HepG2 (cell line): ENCODE measurements at regions not wholly inside any gene's neighbourhood (a gene's known extent, or its start where the extent isn't known, plus 50 kb on each side); places are given as distances from the start of the nearest gene placed in this dataset.

Experiments
- AKNA ChIP-seq: sonication (generic); formaldehyde crosslinking; IDR thresholded peaks from 2 replicates; pipeline ENCODE4 v1.4.0; 2020; ENCODE audit warnings: missing genetic modification reagents, borderline replicate concordance
- BCL3 ChIP-seq: sonication (generic); formaldehyde crosslinking; IDR thresholded peaks from 2 replicates; pipeline ENCODE4 v1.5.1; 2020; ENCODE audit warnings: mild to moderate bottlenecking, missing genetic modification reagents, moderate library complexity
- CC2D1A ChIP-seq: sonication (generic); formaldehyde crosslinking; IDR thresholded peaks from 2 replicates; pipeline ENCODE4 v1.8.1; 2023; ENCODE audit warnings: mild to moderate bottlenecking, missing genetic modification reagents
- FOXO1 ChIP-seq: sonication (generic); formaldehyde crosslinking; IDR thresholded peaks from 2 replicates; pipeline ENCODE4 v1.4.0; 2020; ENCODE audit warnings: missing genetic modification reagents
- HMGA1 ChIP-seq: sonication (generic); formaldehyde crosslinking; conservative IDR thresholded peaks from 2 replicates; pipeline ENCODE4 v1.4.0; 2020; ENCODE audit warnings: missing genetic modification reagents
- KAT7 ChIP-seq: IDR thresholded peaks from 2 replicates; pipeline ENCODE4 v1.6.1; 2018; ENCODE audit warnings: borderline replicate concordance, missing compliant biosample characterization
- SCMH1 ChIP-seq: sonication (generic); formaldehyde crosslinking; IDR thresholded peaks from 2 replicates; pipeline ENCODE4 v1.9.0; 2021; ENCODE audit warnings: missing genetic modification reagents, mild to moderate bottlenecking, borderline replicate concordance
- TFDP1 ChIP-seq: IDR thresholded peaks from 2 replicates; pipeline ENCODE4 v1.6.1; 2016; ENCODE audit warnings: missing compliant biosample characterization, missing genetic modification reagents, borderline replicate concordance
- TSC22D2 ChIP-seq: sonication (generic); formaldehyde crosslinking; IDR thresholded peaks from 2 replicates; pipeline ENCODE4 v1.5.1; 2020; ENCODE audit warnings: missing genetic modification reagents, mild to moderate bottlenecking, borderline replicate concordance
- U2AF1 ChIP-seq: fragments of 200-400 bp; formaldehyde crosslinking; optimal IDR thresholded peaks from 2 replicates; pipeline ENCODE3; 2017; ENCODE audit warnings: mild to moderate bottlenecking, low read depth, low read length
- ZNF501 ChIP-seq: sonication (generic); formaldehyde crosslinking; IDR thresholded peaks from 2 replicates; pipeline ENCODE4 v1.5.1; 2020; ENCODE audit warnings: mild to moderate bottlenecking, moderate library complexity, missing genetic modification reagents
- ZNF572 ChIP-seq: sonication (generic); formaldehyde crosslinking; IDR thresholded peaks from 2 replicates; pipeline ENCODE4 v1.5.1; 2020; ENCODE audit warnings: mild to moderate bottlenecking, missing genetic modification reagents
- ZNF737 ChIP-seq: sonication (generic); formaldehyde crosslinking; IDR thresholded peaks from 2 replicates; pipeline ENCODE4 v1.5.0; 2020; ENCODE audit warnings: missing genetic modification reagents, mild to moderate bottlenecking, borderline replicate concordance
- ZNF761 ChIP-seq: sonication (generic); formaldehyde crosslinking; conservative IDR thresholded peaks from 2 replicates; pipeline ENCODE4 v1.4.0; 2020; ENCODE audit warnings: mild to moderate bottlenecking, missing genetic modification reagents
- ZNF772 ChIP-seq: sonication (generic); formaldehyde crosslinking; IDR thresholded peaks from 2 replicates; pipeline ENCODE4 v1.5.0; 2020; ENCODE audit warnings: mild to moderate bottlenecking, missing genetic modification reagents
- TF ChIP-seq, protein P1 (sequence below): sonication (generic); formaldehyde crosslinking; IDR thresholded peaks from 2 replicates; pipeline ENCODE4 v1.4.0; 2020; ENCODE audit warnings: missing genetic modification reagents

DNA sequence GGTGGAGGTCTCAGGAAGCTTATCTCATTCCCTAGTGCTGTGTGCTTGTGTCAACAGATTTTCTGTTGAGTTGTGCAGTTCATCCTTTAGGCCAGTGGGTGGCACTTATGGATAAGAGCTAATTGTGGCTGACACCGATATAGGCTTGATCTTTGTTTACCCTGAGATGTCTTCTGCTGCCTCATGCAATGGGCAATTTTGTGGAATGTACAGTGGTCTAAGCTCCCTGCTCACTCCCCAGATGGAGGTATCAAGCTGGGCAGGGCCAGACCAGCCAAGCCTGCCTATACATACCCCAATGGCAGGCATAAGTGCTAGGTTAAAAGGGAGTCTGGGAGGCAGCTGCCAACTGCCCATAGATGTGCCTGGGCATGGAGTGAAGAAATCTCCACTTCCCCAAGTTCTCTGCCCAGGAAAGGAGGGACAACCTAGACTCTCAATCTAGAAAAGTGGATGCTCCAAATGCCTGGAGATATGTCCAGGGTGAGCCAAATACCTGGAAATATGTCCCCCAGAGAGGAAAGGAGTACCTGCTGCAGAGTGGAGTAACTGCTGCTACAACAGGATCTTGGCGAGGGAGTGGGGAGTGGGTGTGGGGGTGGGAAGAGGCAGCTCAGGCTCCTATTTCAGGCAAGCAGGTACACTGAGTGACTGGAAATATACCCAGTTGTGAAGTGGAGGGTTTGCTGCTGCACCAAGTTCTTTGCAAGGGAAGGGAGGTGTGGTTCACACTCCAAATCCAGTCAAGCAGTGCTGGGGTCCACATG, 53.2 kb upstream of the ARG1 start (continued):
- TF ChIP-seq TFDP1 (CRISPR knock-in tag): no peak
- no peak for TF ChIP-seq ZNF737 (CRISPR knock-in tag)
- TF ChIP-seq TSC22D2 (CRISPR knock-in tag): no peak
- TF ChIP-seq ZNF501 (CRISPR knock-in tag): no peak; the same call in 1 of the 2 replicates
- TF ChIP-seq ZNF761 (CRISPR knock-in tag): 0 out of 2 replicates have a peak, but pooled peaks have one; percentile 19
- no peak for TF ChIP-seq U2AF1
- TF ChIP-seq, protein P1, sequence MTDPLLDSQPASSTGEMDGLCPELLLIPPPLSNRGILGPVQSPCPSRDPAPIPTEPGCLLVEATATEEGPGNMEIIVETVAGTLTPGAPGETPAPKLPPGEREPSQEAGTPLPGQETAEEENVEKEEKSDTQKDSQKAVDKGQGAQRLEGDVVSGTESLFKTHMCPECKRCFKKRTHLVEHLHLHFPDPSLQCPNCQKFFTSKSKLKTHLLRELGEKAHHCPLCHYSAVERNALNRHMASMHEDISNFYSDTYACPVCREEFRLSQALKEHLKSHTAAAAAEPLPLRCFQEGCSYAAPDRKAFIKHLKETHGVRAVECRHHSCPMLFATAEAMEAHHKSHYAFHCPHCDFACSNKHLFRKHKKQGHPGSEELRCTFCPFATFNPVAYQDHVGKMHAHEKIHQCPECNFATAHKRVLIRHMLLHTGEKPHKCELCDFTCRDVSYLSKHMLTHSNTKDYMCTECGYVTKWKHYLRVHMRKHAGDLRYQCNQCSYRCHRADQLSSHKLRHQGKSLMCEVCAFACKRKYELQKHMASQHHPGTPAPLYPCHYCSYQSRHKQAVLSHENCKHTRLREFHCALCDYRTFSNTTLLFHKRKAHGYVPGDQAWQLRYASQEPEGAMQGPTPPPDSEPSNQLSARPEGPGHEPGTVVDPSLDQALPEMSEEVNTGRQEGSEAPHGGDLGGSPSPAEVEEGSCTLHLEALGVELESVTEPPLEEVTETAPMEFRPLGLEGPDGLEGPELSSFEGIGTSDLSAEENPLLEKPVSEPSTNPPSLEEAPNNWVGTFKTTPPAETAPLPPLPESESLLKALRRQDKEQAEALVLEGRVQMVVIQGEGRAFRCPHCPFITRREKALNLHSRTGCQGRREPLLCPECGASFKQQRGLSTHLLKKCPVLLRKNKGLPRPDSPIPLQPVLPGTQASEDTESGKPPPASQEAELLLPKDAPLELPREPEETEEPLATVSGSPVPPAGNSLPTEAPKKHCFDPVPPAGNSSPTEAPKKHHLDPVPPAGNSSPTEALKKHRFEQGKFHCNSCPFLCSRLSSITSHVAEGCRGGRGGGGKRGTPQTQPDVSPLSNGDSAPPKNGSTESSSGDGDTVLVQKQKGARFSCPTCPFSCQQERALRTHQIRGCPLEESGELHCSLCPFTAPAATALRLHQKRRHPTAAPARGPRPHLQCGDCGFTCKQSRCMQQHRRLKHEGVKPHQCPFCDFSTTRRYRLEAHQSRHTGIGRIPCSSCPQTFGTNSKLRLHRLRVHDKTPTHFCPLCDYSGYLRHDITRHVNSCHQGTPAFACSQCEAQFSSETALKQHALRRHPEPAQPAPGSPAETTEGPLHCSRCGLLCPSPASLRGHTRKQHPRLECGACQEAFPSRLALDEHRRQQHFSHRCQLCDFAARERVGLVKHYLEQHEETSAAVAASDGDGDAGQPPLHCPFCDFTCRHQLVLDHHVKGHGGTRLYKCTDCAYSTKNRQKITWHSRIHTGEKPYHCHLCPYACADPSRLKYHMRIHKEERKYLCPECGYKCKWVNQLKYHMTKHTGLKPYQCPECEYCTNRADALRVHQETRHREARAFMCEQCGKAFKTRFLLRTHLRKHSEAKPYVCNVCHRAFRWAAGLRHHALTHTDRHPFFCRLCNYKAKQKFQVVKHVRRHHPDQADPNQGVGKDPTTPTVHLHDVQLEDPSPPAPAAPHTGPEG (CRISPR knock-in tag): no peak
- TF ChIP-seq HMGA1: no peak
- no peak for TF ChIP-seq BCL3 (CRISPR knock-in tag)
- no peak for TF ChIP-seq ZNF772
- no peak for TF ChIP-seq KAT7 (CRISPR knock-in tag)
- no peak for TF ChIP-seq AKNA (CRISPR knock-in tag)
- TF ChIP-seq FOXO1 (CRISPR knock-in tag): no peak
- TF ChIP-seq ZNF572 (CRISPR knock-in tag): no peak
- no peak for TF ChIP-seq SCMH1 (CRISPR knock-in tag)
- no peak for TF ChIP-seq CC2D1A (CRISPR knock-in tag)
